T-helper 2 cell (primary cell): ENCODE measurements at regions not wholly inside any gene's neighbourhood (a gene's known extent, or its start where the extent isn't known, plus 50 kb on each side); places are given as distances from the start of the nearest gene placed in this dataset.

ENCODE experiments used
- DNase-seq, 5 experiments: peaks; one replicate each; pipeline versions ENCODE4 v3.0.0 to v3.0.0-alpha.2; 2012 to 2022

DNA sequence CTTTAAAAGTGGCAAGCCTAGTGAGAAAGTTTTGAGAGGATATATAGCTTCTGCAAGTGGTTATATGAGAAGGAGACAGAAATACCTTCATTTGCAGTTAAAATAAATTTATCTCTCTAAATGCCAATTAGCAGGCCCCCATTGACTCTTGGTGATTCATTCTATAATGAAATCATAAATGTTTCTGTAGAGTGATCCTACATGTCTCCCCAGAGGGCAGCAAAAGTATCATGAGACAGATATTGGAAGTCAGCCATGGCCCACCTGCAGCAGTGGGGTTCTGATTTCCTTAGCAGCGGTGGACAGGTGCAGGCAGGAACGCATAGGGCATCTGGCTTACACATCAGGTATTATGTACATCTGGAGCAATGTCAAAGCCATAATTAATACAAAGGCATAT is 385.4 kb upstream of the SLC10A2 start:
- no peak for DNase-seq

DNA sequence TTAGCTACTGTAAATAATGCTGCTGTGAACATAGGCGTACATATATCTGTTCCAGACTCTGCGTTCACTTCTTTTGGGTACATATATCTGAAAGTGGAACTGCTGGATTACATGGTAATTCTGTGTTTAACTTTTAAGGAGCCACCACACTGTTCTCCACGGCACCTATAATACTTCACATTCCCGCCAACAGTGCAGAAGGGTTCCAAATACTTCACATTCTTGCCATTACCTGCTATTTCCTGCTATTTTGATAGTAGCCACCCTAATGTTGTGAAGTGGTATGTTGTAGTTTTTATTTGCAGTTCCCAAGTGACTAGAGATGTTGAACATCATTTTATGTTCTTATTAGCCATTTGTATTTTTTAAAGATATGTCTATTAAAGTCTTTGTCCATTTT is 377.4 kb upstream of the SLC10A2 start:
- DNase-seq, result no peak

DNA sequence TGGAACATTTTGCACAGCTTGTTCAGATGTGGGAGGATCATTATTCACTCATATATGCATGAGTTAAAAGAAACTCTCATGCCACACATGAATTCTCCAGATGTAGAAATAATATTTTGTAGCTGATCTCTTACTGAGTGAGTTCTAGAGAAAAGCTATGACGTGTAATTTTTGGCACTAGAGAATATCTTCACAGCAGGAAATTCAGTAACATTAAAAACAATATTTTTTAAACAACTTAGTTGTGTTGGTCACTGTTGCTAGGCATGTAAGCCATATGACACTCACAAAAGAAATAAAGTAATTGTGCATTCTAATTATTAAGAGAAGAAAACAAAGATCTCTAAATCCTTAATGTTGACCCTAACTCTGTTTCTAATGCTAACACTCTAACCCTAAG is 371.4 kb upstream of the SLC10A2 start:
- DNase-seq, result no peak

DNA sequence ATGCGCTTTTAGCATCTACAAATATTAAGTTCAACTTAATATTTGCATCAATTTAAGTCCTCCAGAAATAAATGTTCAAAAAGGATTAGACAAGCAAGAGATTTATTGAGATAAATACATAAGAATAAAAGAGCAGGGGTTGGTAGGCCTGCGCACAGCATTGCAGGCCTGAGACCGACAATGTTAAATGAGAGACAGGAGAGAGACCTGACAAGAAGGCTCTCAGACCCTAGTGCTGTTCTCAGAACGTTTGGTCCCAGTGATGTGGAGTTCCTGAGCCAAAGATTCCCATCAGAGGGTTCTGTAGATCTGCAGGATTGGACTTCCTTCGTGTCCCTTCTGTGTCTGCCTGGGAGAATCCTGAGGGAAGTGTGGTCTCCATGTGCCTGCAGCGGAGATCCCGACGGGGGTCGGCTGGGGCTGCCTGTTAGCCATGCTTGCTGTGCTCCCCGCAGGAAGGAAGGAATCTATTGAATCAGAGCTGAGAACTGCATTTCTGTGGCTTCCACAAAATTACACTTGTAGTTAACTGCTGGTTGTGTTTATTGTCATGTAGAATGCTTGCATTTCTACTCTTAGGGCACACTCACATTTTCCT is 369.9 kb upstream of the SLC10A2 start:
- DNase-seq, result no peak

DNA sequence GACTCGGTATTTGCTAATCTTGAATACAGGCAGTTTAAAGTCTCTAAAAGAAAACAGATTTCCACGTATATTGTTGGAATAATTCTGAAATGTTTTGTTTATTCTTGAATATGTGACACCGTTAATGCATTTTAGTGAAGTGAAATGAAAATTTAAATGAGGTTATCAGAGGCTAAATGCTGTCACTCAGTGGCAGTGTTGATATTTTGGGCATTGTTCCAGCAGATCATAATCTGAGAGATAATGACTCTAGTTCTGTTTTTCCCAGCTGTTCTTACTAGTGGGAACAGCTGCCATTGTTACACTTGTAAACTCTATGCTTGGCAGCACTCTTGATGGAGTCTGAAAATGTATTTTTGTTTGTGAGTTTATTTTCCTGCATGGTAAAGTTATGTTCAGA is 365.6 kb upstream of the SLC10A2 start:
- DNase-seq, result no peak

DNA sequence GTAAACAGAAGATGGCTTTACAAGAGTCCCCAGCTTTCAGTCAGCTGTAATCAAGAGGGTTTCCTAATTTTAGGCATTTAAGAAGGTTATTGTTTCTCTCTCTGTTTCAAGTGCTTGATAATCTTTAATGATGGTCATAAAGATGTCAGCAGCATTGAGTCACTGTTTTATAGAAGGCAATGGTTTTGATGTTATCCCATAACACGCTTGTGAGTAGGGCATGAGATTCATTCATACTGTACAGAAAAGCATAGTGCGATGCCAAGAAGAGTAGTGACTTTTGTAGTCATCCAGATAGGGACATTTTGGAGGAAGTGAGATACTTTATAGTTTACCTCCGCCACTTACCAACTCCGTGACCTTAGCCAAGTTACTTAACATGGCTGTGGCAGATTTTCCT is 364.2 kb upstream of the SLC10A2 start:
- no peak for DNase-seq

DNA sequence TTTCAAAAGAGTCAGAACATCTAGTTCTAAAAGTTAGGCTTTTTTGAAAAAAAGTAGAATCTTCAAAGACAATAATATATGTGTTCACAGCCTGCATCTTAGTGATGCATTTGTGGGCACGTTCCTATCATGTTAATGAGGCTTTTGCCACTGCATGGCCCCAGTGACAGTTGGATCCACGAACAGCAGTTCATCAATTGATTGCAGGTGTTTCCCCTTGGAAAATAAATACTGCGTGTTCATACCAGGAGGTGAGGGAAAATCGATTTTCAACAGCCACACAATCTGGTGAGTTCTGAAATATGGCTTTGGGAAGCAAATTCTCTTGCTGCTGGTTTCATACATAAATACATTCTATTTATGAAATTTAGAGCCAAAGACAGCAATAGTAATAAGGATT is 343.8 kb upstream of the SLC10A2 start:
- DNase-seq, result no peak

DNA sequence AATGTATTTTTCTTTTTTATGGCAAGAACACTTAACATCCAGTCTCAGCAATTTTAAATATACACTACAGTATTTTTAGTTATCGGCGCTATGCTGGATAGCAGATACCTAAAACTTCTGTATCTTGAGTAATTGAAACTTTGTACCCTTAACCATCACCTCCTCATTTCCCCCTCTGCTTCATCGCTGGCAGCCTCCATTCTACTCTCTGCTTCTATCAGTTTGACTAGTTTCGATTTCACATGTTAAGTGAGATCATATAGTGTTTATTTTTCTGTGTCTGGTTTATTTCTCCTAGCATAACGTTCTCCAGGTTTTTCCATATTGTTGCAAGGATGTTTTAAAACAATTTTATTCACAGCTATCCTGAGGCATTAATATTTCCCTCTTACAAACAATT is 340.8 kb upstream of the SLC10A2 start:
- no peak for DNase-seq

DNA sequence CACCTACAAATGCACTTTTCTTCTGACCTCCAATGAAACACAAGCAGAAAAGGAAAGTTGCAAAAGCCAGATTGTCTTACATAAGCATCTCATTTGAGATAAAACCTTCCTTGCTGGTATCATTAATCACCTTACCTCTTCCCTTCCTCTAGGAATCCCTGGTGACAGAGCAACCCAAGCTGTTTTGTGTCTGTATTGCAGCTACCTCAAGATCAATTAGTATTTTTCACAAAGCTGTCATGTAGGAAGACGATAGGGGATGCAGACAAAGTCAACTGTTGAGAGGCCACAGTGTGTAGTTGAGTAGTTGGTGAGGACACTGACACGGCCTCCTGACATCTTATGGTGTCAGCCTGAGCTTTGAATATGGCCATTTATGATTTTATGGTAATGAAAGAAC is 339.1 kb upstream of the SLC10A2 start:
- no peak for DNase-seq

DNA sequence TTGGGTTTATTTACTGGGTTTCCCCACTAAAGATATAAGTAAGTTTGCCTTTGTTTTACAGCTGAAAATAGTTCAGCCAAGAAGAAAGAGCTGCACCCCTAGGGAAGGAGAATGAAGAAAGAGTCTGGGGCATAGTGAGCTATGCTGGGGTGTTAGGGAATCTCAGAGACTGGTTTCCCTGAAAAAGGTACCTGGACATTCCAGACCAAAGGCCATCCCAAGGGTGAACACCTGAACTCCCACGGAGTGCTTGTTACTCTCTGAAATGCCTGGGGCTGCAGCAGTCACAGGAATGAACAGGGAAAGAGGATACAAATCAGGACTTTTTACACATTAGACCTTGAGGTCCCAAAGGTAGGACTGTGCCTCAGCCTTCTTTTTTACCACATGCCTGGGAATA is 337.6 kb upstream of the SLC10A2 start:
- DNase-seq, result no peak

DNA sequence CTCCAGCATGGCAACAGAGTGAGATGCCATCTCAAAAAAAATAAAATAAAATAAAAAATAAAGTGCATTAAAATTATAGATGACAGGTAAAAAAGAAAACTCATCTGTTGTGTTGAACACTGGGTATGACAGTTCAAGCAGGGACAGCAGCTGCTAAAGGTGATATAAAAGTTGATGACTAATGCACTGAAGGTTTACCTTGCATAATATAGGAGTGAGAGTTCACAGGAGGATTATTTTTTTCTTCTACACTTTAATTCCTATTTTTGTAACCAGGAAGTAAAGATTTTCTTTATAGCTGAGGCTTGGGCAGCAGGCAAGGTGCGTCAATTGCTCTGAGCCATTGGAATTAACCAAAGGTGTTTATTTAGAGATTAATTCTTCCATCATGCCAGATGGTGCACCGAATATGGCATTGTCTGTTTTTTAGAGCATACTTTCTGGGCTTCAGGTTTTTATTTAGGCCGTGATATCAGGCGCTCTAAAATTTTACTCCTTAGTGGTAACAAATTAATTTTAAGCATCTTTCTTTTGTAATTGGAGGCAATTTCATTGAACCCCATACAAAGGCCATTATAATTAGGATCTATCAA is 337.0 kb upstream of the SLC10A2 start:
- no peak for DNase-seq

DNA sequence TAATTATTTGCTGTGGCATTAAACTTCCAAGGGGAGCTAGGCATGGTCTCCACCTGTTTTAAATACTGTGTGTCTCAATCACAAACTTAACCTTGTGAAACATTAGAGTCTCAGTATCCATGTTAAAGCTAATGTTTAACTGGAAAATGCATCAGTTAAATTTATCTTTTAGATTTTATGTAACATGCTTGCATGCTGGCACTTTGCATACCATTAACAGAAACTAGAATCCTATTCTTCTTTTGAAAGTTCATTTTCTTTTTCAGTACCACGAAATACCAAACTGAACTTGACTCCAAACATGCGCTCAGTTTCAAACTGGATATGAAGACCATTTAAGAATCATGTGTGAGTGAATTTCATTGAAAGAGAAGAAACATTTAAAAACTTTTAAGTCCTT is 328.9 kb upstream of the SLC10A2 start:
- DNase-seq, result no peak

DNA sequence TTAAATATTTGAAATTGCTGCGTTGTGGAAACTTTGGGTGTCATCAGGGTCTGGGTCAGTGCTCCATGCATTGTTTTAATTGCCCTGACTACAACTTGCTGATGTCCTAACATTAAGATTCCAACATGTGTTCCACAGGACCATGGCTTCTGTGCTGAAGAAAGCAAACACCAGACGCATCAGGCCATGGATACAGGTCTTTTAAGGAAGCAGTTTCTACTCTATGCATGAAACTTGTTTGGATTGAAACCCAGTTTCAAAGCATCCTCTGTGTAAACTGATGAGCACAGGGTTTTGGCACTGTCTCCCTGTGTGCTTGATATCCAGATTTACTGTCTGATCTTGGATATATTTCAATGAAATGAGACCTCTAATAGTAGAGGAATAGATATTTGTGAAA is 328.4 kb upstream of the SLC10A2 start:
- no peak for DNase-seq

DNA sequence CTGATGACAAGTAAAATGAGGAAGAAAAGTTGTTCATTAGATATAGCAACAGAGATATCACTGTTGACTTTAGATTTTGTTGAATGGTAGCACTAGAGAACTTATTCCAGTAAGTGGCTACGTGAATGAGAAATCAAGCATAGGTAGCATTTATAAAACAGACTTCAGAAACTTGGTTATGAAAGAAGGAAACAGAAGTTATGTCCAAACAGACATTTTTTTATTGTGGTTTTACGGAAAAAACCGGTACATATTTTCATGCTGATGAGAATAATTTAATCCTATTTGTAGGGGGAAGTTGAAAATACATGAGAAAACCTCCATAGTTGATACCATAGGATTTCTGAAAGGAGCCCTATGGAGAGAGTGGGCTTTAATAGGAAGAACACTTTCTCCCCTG is 325.7 kb upstream of the SLC10A2 start:
- no peak for DNase-seq

DNA sequence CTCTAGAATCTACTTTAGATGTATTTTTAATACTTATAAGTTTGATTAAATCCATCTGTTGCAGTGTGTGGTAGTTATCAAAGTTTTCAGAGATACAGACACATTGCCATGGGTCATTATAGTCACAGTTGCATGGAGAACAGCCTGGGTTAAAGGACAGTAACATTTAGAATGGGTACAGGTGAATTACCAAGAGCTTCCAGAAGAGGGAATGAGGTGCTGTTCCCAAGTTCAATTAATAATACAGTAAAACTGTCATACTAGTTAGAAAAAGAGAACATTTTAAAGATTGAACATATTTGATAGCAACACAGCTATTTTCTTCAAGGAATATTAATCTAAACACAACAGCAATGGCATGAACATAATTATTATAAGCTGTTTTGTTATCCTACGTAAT is 322.6 kb upstream of the SLC10A2 start:
- DNase-seq, result no peak

DNA sequence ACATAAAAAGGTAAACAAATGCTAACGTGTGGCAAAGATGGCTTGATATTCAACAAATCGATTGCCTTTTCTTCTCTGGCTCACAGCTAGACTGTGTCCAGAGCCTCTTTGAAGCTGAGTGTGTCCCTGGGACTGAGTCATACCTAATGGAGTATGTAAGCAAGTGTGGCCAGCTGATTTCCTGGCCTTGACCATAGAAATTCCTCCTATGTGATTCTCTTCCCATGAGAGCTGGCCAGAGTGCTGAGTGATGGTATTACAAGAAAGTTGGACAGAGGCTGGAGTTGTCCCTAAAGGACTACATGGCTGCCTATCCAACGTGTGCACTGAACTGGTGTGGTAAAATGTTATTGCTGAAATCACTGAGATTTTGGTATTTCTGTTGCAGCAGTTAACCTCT is 320.1 kb upstream of the SLC10A2 start:
- no peak for DNase-seq

DNA sequence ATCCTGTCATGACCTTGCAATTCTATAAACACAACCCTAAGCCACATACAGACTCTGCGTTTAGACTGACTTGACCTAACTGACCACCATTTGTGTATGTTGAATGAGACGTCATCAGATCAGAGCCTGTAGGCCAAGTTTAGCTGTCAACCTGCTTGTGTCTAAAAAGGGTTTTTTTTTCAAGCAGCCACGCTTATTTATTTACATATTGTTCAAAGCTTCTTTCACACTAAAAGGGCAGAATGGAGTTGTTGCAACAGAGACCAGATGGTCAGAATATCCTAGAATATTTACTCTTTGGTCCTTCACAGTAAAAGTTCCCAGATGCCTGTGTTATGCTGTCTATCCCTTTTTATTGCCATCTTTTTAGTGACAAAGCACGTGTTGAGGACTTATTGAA is 307.7 kb upstream of the SLC10A2 start:
- no peak for DNase-seq

DNA sequence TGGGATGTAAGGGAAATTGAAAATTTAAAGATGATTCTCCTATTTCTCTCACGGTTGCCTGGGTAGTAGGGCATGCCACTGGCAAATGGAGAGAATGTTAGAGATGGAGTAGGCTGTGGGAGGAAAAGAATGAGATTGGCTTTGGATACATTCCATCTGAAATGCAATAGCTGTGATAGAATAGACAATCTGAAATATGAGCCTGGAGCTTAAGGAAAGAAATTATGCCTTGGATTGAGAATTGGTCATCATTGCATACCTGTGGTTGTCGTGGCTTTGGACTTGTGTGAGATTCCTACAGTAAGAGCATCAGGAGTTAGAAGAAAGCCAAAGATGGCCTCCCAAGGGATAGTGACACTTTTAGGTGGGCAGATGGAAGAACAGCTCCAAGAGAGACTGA is 305.1 kb upstream of the SLC10A2 start:
- DNase-seq, result no peak

DNA sequence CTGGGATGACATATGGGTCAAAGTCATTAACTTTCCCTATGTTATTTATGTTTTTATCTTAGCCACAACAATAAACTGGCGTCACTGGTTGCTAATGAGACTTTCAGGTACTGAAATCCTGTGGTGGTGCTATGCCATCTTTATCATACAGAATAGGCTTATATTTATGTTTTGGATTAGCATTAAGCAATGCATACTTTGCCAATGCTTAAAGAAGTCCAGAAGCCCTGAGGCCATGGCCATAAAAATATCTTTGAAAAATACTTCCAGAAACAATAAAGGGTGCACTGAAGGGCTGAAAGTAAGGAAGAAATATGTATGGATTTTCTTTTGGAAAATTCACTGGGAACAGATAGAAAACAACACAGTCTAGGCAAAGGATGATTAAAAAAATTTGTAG is 304.6 kb upstream of the SLC10A2 start:
- DNase-seq, result no peak

DNA sequence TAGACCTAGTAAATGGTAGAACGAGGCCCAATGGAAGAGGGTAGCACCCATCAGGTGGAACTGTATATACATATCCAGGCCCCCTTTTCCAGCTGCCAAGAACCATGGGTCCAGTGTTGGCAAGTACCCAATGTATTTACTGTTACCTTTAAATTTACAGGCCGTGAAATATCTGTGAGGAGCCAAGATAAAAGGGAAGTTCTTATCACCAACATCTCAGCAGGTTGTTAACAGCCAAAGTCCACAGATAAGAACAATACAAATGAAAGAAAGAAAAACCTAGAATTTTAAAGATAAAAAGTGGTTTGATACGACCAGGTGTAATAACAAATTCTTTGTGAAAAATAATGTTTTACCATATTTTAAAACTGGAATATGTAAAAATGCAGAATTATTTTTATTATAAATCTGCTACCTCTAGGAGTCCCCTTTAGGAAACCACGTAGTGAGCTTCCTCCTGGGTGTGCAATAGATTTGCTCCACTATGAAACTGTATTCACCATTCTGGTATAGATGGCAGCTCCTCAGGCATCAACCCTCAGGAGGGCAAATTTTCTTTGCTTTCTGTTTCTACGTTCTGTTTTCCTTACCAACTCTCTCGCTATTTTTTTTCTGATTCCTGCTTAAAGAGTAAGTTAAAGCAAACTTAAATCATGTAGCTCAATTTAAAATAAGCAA is 292.2 kb upstream of the SLC10A2 start:
- no peak for DNase-seq

DNA sequence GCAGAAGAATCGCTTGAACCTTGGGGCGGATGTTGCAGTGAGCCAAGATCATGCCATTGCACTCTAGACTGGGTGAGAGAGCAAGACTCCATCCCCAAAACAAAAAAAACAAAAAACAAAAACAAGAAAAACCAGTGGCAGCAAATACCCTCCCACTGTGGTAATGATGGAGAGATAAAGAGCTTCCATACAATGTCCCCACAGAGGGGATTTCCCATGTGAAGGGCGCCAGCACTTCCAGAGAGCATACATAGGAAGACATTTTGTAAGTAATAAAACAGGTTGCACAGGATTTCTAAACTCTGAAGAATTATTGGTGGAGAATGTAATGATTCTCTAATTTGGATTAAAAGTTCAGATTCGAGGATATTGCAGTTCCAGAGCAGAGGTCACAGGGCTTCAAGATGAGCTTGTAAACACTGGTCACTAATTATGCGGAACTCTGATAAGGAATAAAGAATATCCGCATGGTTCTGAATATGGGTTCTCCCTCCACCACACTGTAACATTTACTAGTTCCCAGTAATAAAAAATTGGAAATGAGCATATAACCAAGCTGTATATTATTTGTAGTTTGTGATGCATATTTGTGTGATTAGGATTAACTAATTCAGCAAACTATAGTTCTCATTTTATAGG is 290.1 kb upstream of the SLC10A2 start:
- no peak for DNase-seq

DNA sequence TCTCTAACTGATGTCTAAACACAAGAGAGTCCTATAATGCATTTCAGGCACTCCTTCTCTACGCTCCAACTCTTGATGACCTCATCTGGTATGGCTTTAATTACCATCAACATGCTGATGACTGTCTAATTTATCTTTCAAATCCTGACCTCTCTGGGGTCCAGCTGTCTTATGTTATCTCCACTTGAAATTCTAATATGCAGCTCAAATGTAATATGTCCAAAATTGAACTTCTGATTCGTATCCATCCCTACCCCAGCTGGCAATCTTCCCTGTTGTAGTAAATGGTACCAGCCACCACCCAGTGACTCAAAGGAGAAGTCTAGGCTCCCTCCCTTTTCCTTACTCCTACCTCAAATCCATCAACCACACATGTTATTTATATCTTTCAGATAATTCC is 288.0 kb upstream of the SLC10A2 start:
- DNase-seq, result no peak

DNA sequence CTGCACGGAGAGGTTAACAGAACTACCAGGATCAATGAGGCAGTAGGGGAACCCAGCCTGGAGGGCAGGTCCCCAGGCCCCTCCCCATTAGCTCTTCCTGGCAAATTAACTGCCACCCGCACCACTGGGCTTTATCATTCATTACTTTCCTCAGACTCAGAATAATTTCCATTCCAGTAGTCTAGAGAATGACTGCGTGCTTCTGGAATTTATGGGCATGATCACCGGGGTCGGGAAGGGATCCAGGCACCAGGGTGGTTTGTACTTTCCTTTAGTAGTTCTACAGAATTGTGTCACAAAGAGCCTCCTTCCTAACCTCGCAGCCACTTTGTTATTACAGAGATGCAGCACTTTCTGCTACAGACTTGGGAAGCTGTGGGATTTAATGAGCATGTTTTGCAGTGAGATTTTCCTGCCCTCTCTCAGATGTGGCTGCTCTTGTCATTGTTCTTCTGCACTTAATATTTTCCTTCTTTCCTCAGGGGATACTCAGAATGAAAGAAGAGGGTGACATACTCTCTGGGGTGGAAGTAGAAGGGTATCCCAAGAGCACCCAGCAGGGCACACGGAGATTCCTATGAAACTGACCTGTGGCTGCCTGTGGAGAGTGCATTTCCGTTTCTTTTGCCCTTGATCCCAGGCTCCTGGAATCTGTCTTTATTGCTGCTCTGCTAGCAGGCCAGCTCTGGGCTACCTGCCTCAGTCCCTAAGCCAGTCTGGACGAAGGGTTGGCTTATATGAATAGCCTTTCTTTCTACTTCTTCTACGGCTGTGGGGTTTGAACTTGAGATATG is 285.0 kb upstream of the SLC10A2 start:
- DNase-seq, result no peak
